ENCODE measurements at regions not wholly inside any gene's neighbourhood (a gene's known extent, or its start where the extent isn't known, plus 50 kb on each side); places are given as distances from the start of the nearest gene placed in this dataset.

DNA sequence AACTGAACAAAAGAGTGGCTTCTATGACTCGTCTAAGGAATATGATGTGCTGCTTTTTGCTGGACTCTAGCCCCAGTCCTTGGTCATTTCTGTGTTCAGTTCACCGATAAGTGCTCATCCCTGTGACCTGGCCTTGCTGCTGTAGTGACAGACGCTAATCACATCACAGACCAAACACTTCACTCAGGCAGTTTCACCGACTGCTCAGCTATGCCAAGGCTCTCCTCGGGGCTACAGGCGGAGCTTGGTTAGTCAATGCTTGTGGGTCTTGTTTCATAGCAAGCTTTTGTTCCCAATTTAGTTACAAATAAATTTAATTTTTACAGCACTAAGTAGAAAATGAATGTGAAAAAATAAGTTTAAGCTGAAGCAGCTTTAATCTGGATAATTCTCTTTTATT, 190.8 kb upstream of the PRKCQ start:
- DNase-seq, result no peak
- no peaks in the 10 kb centered on the region for H3K9me3 ChIP-seq
- ATAC-seq (replicated peaks in 1 of 4), result no peak
- WGBS (ENCODE audit: insufficient coverage), result 63% methylated on average over 2 of the region's 6 CpGs
- no peaks in the 10 kb centered on the region for H3K36me3 Mint-ChIP-seq
- no peaks in the 10 kb centered on the region for H3K4me1 ChIP-seq (ENCODE audit: control insufficient read depth in 1 of 2, extremely low read depth in 1 of 2, insufficient read depth in 2 of 2, low read length in 2 of 2)
- H3K27me3 ChIP-seq (replicated peaks in 1 of 2; ENCODE audit: control insufficient read depth in 2 of 2, extremely low read depth in 1 of 2, insufficient read depth in 2 of 2, low read length in 1 of 2), result peaks cover 0 to 14% of the 10 kb centered on the region in 2 experiments
- no peak overlapping the region for H3K4me3 Mint-ChIP-seq
- H3K4me3 ChIP-seq (ENCODE audit: control insufficient read depth in 1 of 2, extremely low read depth in 1 of 2, low read length in 1 of 2), result no peak overlapping the region
- H3K27ac ChIP-seq (ENCODE audit: low read length), result no peak overlapping the region
- ChIA-PET CTCF (no interaction called here), POLR2A (interaction anchor here in 1 of 2 donors (0.5 kb wide), 1 partner anchor 714 kb away, joined by 3 read pairs; no protein-coding TSS in a partner anchor)
- no peaks in the 10 kb centered on the region for H3K4me1 Mint-ChIP-seq
- H3K36me3 ChIP-seq (ENCODE audit: control insufficient read depth in 2 of 2, extremely low read depth in 1 of 2, insufficient read depth in 1 of 2, low read length in 1 of 2), result no peaks in the 10 kb centered on the region
- H3K27me3 Mint-ChIP-seq, result peaks cover 25 to 30% of the 10 kb centered on the region in 2 donors
- H3K9me3 Mint-ChIP-seq, result peaks cover 0 to 16% (median 13%) of the 10 kb centered on the region in 3 donors
- no peak overlapping the region for H3K27ac Mint-ChIP-seq

- Histone ChIP-seq H3K9me3 (no peaks in the 10 kb centered on the region), H3K27me3 (replicated peaks in 1 of 2; ENCODE audit: control insufficient read depth in 2 of 2, extremely low read depth in 1 of 2, insufficient read depth in 2 of 2, low read length in 1 of 2) (peaks cover 0 to 19% of the 10 kb centered on the region in 2 experiments), H3K4me1 (ENCODE audit: control insufficient read depth in 1 of 2, extremely low read depth in 1 of 2, insufficient read depth in 2 of 2, low read length in 2 of 2) (no peaks in the 10 kb centered on the region), H3K27ac (ENCODE audit: low read length) (no peak overlapping the region), H3K36me3 (ENCODE audit: control insufficient read depth in 2 of 2, extremely low read depth in 1 of 2, insufficient read depth in 1 of 2, low read length in 1 of 2) (no peaks in the 10 kb centered on the region), H3K4me3 (ENCODE audit: control insufficient read depth in 1 of 2, extremely low read depth in 1 of 2, low read length in 1 of 2) (no peak overlapping the region)
- peaks cover 18 to 21% of the 10 kb centered on the region in 2 donors for H3K27me3 Mint-ChIP-seq
- POLR2A ChIA-PET, result no interaction called here
- H3K4me3 Mint-ChIP-seq, result no peak overlapping the region
- H3K36me3 Mint-ChIP-seq, result no peaks in the 10 kb centered on the region
- no peaks in the 10 kb centered on the region for H3K4me1 Mint-ChIP-seq
- WGBS (ENCODE audit: insufficient coverage), result 73% methylated on average over 5 of the region's 6 CpGs
- no peak overlapping the region for H3K27ac Mint-ChIP-seq
- peaks cover 0 to 16% (median 13%) of the 10 kb centered on the region in 3 donors for H3K9me3 Mint-ChIP-seq
- CTCF ChIA-PET, result interaction anchor here in 1 of 2 donors (0.8 kb wide), 1 partner anchor 710 kb away, joined by 3 read pairs; no protein-coding TSS in a partner anchor
- ATAC-seq (replicated peaks in 1 of 4) (no peak), DNase-seq (no peak)
Observed at GRCh38 chr10:6769704-6770417, 189.8 kb upstream of the PRKCQ start.

DNA sequence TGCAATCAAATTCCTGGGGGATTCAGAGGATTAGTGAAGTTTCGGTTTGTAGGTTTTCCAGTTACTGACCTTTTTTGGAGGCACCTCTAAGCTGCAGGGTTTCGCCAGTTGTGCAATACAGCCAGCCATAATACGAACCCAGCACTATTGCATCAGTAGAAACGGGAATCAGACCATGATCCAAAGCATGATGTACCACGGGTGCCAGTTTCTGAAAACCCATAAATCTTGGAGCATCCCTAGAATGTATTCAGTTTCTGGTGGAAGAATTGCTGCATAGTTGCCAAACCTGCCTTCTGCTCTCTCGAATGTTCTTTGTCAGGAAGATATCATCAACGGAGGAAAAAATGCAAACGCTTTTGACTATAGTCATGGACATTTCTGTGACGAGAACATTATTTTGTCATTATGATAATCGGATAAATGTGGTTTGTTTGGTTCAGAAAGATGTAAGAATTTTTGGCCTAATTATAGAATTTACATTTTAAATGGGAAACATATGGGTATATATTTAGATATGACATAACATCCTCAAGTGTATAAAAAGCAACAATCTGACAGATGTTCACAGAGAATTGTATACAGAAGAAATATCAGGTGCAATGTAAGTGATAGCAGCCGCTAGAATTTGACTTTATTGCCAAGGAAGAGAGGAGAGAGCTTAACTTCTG, 186.2 kb upstream of the PRKCQ start:
- Histone ChIP-seq H3K36me3 (ENCODE audit: control insufficient read depth in 2 of 2, extremely low read depth in 1 of 2, insufficient read depth in 1 of 2, low read length in 1 of 2) (no peaks in the 10 kb centered on the region), H3K27me3 (replicated peaks in 1 of 2; ENCODE audit: control insufficient read depth in 2 of 2, extremely low read depth in 1 of 2, insufficient read depth in 2 of 2, low read length in 1 of 2) (peaks cover 0 to 9% of the 10 kb centered on the region in 2 experiments), H3K9me3 (no peaks in the 10 kb centered on the region), H3K4me1 (ENCODE audit: control insufficient read depth in 1 of 2, extremely low read depth in 1 of 2, insufficient read depth in 2 of 2, low read length in 2 of 2) (no peaks in the 10 kb centered on the region), H3K4me3 (ENCODE audit: control insufficient read depth in 1 of 2, extremely low read depth in 1 of 2, low read length in 1 of 2) (no peak overlapping the region), H3K27ac (ENCODE audit: low read length) (no peak overlapping the region)
- DNase-seq (no peak), ATAC-seq (replicated peaks in 1 of 4) (no peak)
- Mint-ChIP-seq H3K27me3 (peaks cover 28% of the 10 kb centered on the region in 2 donors), H3K27ac (no peak overlapping the region), H3K4me3 (no peak overlapping the region), H3K9me3 (peaks cover 0 to 10% (median 8%) of the 10 kb centered on the region in 3 donors), H3K36me3 (no peaks in the 10 kb centered on the region), H3K4me1 (no peaks in the 10 kb centered on the region)
- ChIA-PET POLR2A (no interaction called here), CTCF (no interaction called here)
- WGBS (ENCODE audit: insufficient coverage), result 78% methylated on average over 6 of the region's 11 CpGs

DNA sequence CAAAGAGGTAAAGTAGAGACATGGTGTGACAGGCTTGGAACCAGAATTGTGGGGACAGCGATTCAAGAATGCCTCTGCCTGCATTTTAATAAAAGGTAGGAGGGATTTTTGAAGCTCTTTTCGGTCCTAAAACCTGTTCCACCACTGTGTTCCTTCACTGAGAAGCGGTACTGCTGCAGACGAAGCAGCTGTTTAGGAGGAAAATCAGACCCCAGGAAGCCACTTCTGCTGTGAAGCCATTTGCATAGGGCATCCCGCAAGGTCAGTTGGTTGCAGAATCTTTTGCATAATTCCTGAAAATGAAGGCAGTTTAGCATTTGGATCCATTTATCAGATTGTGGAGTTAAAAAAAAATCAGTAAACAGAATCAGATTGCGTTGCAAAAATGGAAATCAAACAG, 183.3 kb upstream of the PRKCQ start:
- H3K4me1 ChIP-seq (ENCODE audit: control insufficient read depth in 1 of 2, extremely low read depth in 1 of 2, insufficient read depth in 2 of 2, low read length in 2 of 2), result no peaks in the 10 kb centered on the region
- Mint-ChIP-seq H3K4me1 (no peaks in the 10 kb centered on the region), H3K36me3 (no peaks in the 10 kb centered on the region), H3K27me3 (peaks cover 42 to 50% of the 10 kb centered on the region in 2 donors), H3K9me3 (no peaks in the 10 kb centered on the region), H3K4me3 (no peak overlapping the region), H3K27ac (no peak overlapping the region)
- DNase-seq (no peak), ATAC-seq (replicated peaks in 1 of 4) (no peak)
- H3K36me3 ChIP-seq (ENCODE audit: control insufficient read depth in 2 of 2, extremely low read depth in 1 of 2, insufficient read depth in 1 of 2, low read length in 1 of 2), result no peaks in the 10 kb centered on the region
- H3K9me3 ChIP-seq, result no peaks in the 10 kb centered on the region
- CTCF ChIA-PET, result no interaction called here
- H3K27me3 ChIP-seq (replicated peaks in 1 of 2; ENCODE audit: control insufficient read depth in 2 of 2, extremely low read depth in 1 of 2, insufficient read depth in 2 of 2, low read length in 1 of 2), result peaks cover 0 to 19% of the 10 kb centered on the region in 2 experiments
- POLR2A ChIA-PET, result no interaction called here
- WGBS (ENCODE audit: insufficient coverage), result 64% methylated on average over 2 of the region's 6 CpGs
- H3K4me3 ChIP-seq (ENCODE audit: control insufficient read depth in 1 of 2, extremely low read depth in 1 of 2, low read length in 1 of 2), result no peak overlapping the region
- no peak overlapping the region for H3K27ac ChIP-seq (ENCODE audit: low read length)

GRCh38 chr10:6763001-6763400, 182.9 kb upstream of the PRKCQ start:
- H3K27ac ChIP-seq (ENCODE audit: low read length), result no peak overlapping the region
- Mint-ChIP-seq H3K4me1 (no peaks in the 10 kb centered on the region), H3K36me3 (no peaks in the 10 kb centered on the region), H3K27me3 (peaks cover 47 to 54% of the 10 kb centered on the region in 2 donors), H3K4me3 (no peak overlapping the region), H3K27ac (no peak overlapping the region), H3K9me3 (no peaks in the 10 kb centered on the region)
- DNase-seq, result no peak
- ATAC-seq (replicated peaks in 1 of 4), result no peak
- no peak overlapping the region for H3K4me3 ChIP-seq (ENCODE audit: control insufficient read depth in 1 of 2, extremely low read depth in 1 of 2, low read length in 1 of 2)
- WGBS (ENCODE audit: insufficient coverage), result no CpG with 5 or more reads among the region's 5 CpGs
- no peaks in the 10 kb centered on the region for H3K9me3 ChIP-seq
- ChIA-PET POLR2A (no interaction called here), CTCF (no interaction called here)
- no peaks in the 10 kb centered on the region for H3K4me1 ChIP-seq (ENCODE audit: control insufficient read depth in 1 of 2, extremely low read depth in 1 of 2, insufficient read depth in 2 of 2, low read length in 2 of 2)
- no peaks in the 10 kb centered on the region for H3K36me3 ChIP-seq (ENCODE audit: control insufficient read depth in 2 of 2, extremely low read depth in 1 of 2, insufficient read depth in 1 of 2, low read length in 1 of 2)
- peaks cover 0 to 21% of the 10 kb centered on the region in 2 experiments for H3K27me3 ChIP-seq (replicated peaks in 1 of 2; ENCODE audit: control insufficient read depth in 2 of 2, extremely low read depth in 1 of 2, insufficient read depth in 2 of 2, low read length in 1 of 2)

DNA sequence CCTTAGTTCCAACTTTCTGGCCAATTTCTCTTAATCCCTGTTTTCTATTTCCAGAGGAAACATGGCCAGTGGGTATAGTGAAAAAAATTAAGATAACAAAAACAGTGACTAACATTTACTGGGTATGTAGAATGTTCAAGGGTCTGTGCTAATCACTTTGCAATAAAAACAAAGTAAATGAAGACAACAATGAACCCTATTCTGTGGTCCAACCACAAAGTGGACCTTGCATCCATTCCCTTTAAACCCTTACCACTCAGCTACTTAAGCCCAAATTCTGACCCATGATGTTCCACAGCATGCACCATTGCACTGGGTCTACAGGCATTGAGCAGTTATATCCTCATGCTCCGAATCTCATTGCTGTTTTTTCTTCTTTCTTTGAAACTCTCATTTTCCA, 179.9 kb upstream of the PRKCQ start:
- no peaks in the 10 kb centered on the region for H3K36me3 ChIP-seq (ENCODE audit: control insufficient read depth in 2 of 2, extremely low read depth in 1 of 2, insufficient read depth in 1 of 2, low read length in 1 of 2)
- no peak for ATAC-seq (replicated peaks in 1 of 4)
- no peak overlapping the region for H3K4me3 ChIP-seq (ENCODE audit: control insufficient read depth in 1 of 2, extremely low read depth in 1 of 2, low read length in 1 of 2)
- no peak overlapping the region for H3K4me3 Mint-ChIP-seq
- peaks cover 0 to 25% of the 10 kb centered on the region in 2 experiments for H3K27me3 ChIP-seq (replicated peaks in 1 of 2; ENCODE audit: control insufficient read depth in 2 of 2, extremely low read depth in 1 of 2, insufficient read depth in 2 of 2, low read length in 1 of 2)
- no peak for DNase-seq
- no peaks in the 10 kb centered on the region for H3K4me1 ChIP-seq (ENCODE audit: control insufficient read depth in 1 of 2, extremely low read depth in 1 of 2, insufficient read depth in 2 of 2, low read length in 2 of 2)
- H3K9me3 Mint-ChIP-seq, result no peaks in the 10 kb centered on the region
- ChIA-PET POLR2A (no interaction called here), CTCF (interaction anchor here in 1 of 2 donors (0.6 kb wide), 1 partner anchor 173 kb away, joined by 6 read pairs; no protein-coding TSS in a partner anchor)
- no peak overlapping the region for H3K27ac Mint-ChIP-seq
- H3K36me3 Mint-ChIP-seq, result no peaks in the 10 kb centered on the region
- no peaks in the 10 kb centered on the region for H3K9me3 ChIP-seq
- WGBS (ENCODE audit: insufficient coverage), result 75% methylated on average over 1 of the region's 1 CpG
- H3K27ac ChIP-seq (ENCODE audit: low read length), result no peak overlapping the region
- no peaks in the 10 kb centered on the region for H3K4me1 Mint-ChIP-seq
- H3K27me3 Mint-ChIP-seq, result peaks cover 52 to 59% of the 10 kb centered on the region in 2 donors

Data from T-cell (primary cell).